Gastrocnemius medialis (tissue), 4 donors: ENCODE measurements at regions not wholly inside any gene's neighbourhood (a gene's known extent, or its start where the extent isn't known, plus 50 kb on each side); places are given as distances from the start of the nearest gene placed in this dataset.

Experiments
- CTCF ChIP-seq, 5 experiments: fragments of 450-650 bp in 3 of 5; fragments of 200-600 bp in 2 of 5; sonication (generic) in 2 of 5; IDR thresholded peaks in 4 of 5; conservative IDR thresholded peaks in 1 of 5; 1 replicate in 4 of 5; 2 replicates in 1 of 5; pipeline ENCODE4 v1.5.1; 2016 to 2019; ENCODE audit warnings: antibody characterized with exemption in 5 of 5, mild to moderate bottlenecking in 3 of 5, moderate library complexity in 3 of 5
- POLR2A ChIP-seq, 2 donors: fragments of 450-650 bp; IDR thresholded peaks; one replicate each; pipeline ENCODE4 v1.6.1; 2017; ENCODE audit warnings: antibody characterized with exemption in 2 of 2, mild to moderate bottlenecking in 2 of 2, moderate library complexity in 2 of 2

GRCh38 chr5:30600892-30601291, 592.6 kb upstream of the CDH6 start:
- TF ChIP-seq CTCF (IDR thresholded peaks at IDR 0.05 in 4 of 5, conservative IDR thresholded peaks at IDR 0.05 in 1 of 5) (no peak), POLR2A (IDR thresholded peaks at IDR 0.05) (no peak)
